Body of pancreas (tissue), 4 donors: ENCODE measurements at regions not wholly inside any gene's neighbourhood (a gene's known extent, or its start where the extent isn't known, plus 50 kb on each side); places are given as distances from the start of the nearest gene placed in this dataset.

Experiments
- ATAC-seq: fragments of 150-250 bp; one replicate; pipeline ENCODE4 v1.9.1; 2016
- DNase-seq, 4 donors: peaks; one replicate each; pipeline ENCODE4 v3.0.0-alpha.2; 2019
- H3K27ac ChIP-seq, 4 donors: fragments of 200-600 bp; sonication (generic); 1 replicate in 3 of 4; 2 replicates in 1 of 4; pipeline versions ENCODE4 v1.5.1 to v1.6.1; 2016 to 2019; ENCODE audit warnings: mild to moderate bottlenecking in 1 of 4, mixed read lengths in 1 of 4, moderate library complexity in 1 of 4
- H3K27me3 ChIP-seq, 2 donors: fragments of 200-600 bp; sonication (generic); one replicate each; pipeline ENCODE4 v1.6.0; 2016; ENCODE audit warnings: mild to moderate bottlenecking in 1 of 2
- H3K36me3 ChIP-seq, 2 donors: fragments of 200-600 bp; sonication (generic); replicated peaks in 1 of 2; 2 replicates each; pipeline ENCODE4 v1.5.1; 2016; ENCODE audit warnings: low read depth in 2 of 2; ENCODE audit not compliant: insufficient read depth in 1 of 2
- H3K4me1 ChIP-seq: fragments of 200-600 bp; sonication (generic); one replicate; pipeline ENCODE4 v1.6.0; 2016
- H3K4me3 ChIP-seq, 2 donors: fragments of 200-600 bp; sonication (generic); 1 replicate in 1 of 2; 2 replicates in 1 of 2; pipeline ENCODE4 v1.5.1; 2016 to 2019
- H3K9me3 ChIP-seq, 3 donors: fragments of 200-600 bp; sonication (generic); 1 replicate in 2 of 3; 2 replicates in 1 of 3; pipeline ENCODE4 v1.5.1; 2016
- CTCF ChIP-seq, 7 experiments: fragments of 450-650 bp in 4 of 7; fragments of 200-600 bp in 3 of 7; sonication (generic) in 3 of 7; IDR thresholded peaks; one replicate each; pipeline ENCODE4 v1.5.1; 2016 to 2019; ENCODE audit warnings: antibody characterized with exemption in 7 of 7
- POLR2A ChIP-seq, 3 donors: fragments of 450-650 bp; IDR thresholded peaks; one replicate each; pipeline ENCODE4 v1.6.1; 2016; ENCODE audit warnings: antibody characterized with exemption in 3 of 3, mild to moderate bottlenecking in 2 of 3
- WGBS, 2 donors: methylation state at CpG; one replicate each; pipeline ENCODE4 v1.1.5; 2017; 5-methylcytosine and 5-hydroxymethylcytosine counted together
- intact Hi-C: fragments of 100-400 bp; cut with DNase I; formaldehyde crosslinking; loops from one replicate; pipeline ENCODE4 v1.15.1; 2023

GRCh38 chr4:14582677-14583076, 419.6 kb upstream of the CPEB2 start:
- no peaks in the 10 kb centered on the region for H3K9me3 ChIP-seq
- no peak overlapping the region for H3K4me3 ChIP-seq
- intact Hi-C loops = no loop called here
- ATAC-seq (no peak), DNase-seq (no peak)
- H3K27ac ChIP-seq = no peak overlapping the region
- no peaks in the 10 kb centered on the region for H3K4me1 ChIP-seq
- no peak for TF ChIP-seq CTCF (IDR thresholded peaks at IDR 0.05)
- no peak for TF ChIP-seq POLR2A (IDR thresholded peaks at IDR 0.05)
- no peaks in the 10 kb centered on the region for H3K27me3 ChIP-seq
- H3K36me3 ChIP-seq = no peaks in the 10 kb centered on the region
- WGBS, 2 donors = 91 to 94% methylated on average over 3 of the region's 3 CpGs

GRCh38 chr4:14583331-14583730, 418.9 kb upstream of the CPEB2 start:
- WGBS, 2 donors = 67 to 78% methylated on average over 2 of the region's 2 CpGs
- DNase-seq (no peak), ATAC-seq (no peak)
- no peaks in the 10 kb centered on the region for H3K36me3 ChIP-seq
- no peak overlapping the region for H3K4me3 ChIP-seq
- H3K4me1 ChIP-seq = no peaks in the 10 kb centered on the region
- TF ChIP-seq POLR2A (IDR thresholded peaks at IDR 0.05) (no peak), CTCF (IDR thresholded peaks at IDR 0.05) (no peak)
- no peaks in the 10 kb centered on the region for H3K27me3 ChIP-seq
- intact Hi-C loops = no loop called here
- H3K27ac ChIP-seq = no peak overlapping the region
- H3K9me3 ChIP-seq = no peaks in the 10 kb centered on the region

- TF ChIP-seq POLR2A (IDR thresholded peaks at IDR 0.05) = no peak
- no peak for TF ChIP-seq CTCF (IDR thresholded peaks at IDR 0.05)
- ATAC-seq (no peak), DNase-seq (no peak)
- H3K27ac ChIP-seq = no peak overlapping the region
- H3K4me3 ChIP-seq = no peak overlapping the region
- no peaks in the 10 kb centered on the region for H3K27me3 ChIP-seq
- no peaks in the 10 kb centered on the region for H3K4me1 ChIP-seq
- H3K36me3 ChIP-seq = no peaks in the 10 kb centered on the region
- intact Hi-C loops = no loop called here
- WGBS, 2 donors = 91 to 93% methylated on average over 7 of the region's 7 CpGs
- H3K9me3 ChIP-seq = no peaks in the 10 kb centered on the region
Observed at GRCh38 chr4:14583752-14584151, 418.5 kb upstream of the CPEB2 start.

- ATAC-seq = no peak
- TF ChIP-seq POLR2A (IDR thresholded peaks at IDR 0.05) = no peak
- no peak for TF ChIP-seq CTCF (IDR thresholded peaks at IDR 0.05)
- Histone ChIP-seq H3K4me3 (no peak overlapping the region), H3K9me3 (no peaks in the 10 kb centered on the region), H3K27me3 (no peaks in the 10 kb centered on the region), H3K4me1 (no peaks in the 10 kb centered on the region), H3K27ac (no peak overlapping the region), H3K36me3 (no peaks in the 10 kb centered on the region)
- no peak for DNase-seq
- intact Hi-C loops = no loop called here
- 73 to 80% methylated on average over 2 of the region's 2 CpGs for WGBS, 2 donors
Observed at GRCh38 chr4:14592950-14593349, 409.3 kb upstream of the CPEB2 start.

- Histone ChIP-seq H3K27ac (no peak overlapping the region), H3K27me3 (no peaks in the 10 kb centered on the region), H3K4me3 (no peak overlapping the region), H3K9me3 (no peaks in the 10 kb centered on the region), H3K36me3 (no peaks in the 10 kb centered on the region), H3K4me1 (no peaks in the 10 kb centered on the region)
- intact Hi-C loops = no loop called here
- TF ChIP-seq CTCF (IDR thresholded peaks at IDR 0.05) (no peak), POLR2A (IDR thresholded peaks at IDR 0.05) (no peak)
- 40 to 42% methylated on average over 4 of the region's 4 CpGs for WGBS, 2 donors
- ATAC-seq (no peak), DNase-seq (no peak)
Observed at GRCh38 chr4:14596028-14596427, 406.3 kb upstream of the CPEB2 start.
